ENCODE measurements at regions not wholly inside any gene's neighbourhood (a gene's known extent, or its start where the extent isn't known, plus 50 kb on each side); places are given as distances from the start of the nearest gene placed in this dataset.

DNA sequence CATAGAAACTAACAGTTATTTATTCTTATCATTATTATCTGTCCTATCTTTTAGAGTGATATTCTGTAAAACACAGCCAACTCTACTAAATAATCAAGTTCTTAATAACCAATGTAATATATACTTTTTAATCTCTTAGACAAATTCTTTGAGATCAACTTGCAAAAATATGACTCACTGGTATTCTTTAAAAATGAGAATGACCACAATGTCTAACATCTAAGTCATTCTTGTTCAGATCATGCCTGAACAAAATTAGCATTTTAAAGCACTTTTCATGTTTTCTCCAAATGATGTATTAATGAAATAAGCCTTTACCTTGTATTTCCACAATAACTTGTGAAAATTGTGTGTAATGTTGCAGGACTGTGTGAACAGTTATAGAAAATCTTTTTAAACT is 356.9 kb upstream of the RGMB start:
- DNase-seq (ENCODE audit: low spot score) (no peak), ATAC-seq (ENCODE audit: low FRiP score) (no peak)
- TF ChIP-seq, protein P1, sequence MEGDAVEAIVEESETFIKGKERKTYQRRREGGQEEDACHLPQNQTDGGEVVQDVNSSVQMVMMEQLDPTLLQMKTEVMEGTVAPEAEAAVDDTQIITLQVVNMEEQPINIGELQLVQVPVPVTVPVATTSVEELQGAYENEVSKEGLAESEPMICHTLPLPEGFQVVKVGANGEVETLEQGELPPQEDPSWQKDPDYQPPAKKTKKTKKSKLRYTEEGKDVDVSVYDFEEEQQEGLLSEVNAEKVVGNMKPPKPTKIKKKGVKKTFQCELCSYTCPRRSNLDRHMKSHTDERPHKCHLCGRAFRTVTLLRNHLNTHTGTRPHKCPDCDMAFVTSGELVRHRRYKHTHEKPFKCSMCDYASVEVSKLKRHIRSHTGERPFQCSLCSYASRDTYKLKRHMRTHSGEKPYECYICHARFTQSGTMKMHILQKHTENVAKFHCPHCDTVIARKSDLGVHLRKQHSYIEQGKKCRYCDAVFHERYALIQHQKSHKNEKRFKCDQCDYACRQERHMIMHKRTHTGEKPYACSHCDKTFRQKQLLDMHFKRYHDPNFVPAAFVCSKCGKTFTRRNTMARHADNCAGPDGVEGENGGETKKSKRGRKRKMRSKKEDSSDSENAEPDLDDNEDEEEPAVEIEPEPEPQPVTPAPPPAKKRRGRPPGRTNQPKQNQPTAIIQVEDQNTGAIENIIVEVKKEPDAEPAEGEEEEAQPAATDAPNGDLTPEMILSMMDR (IDR thresholded peaks at IDR 0.05), result no peak

DNA sequence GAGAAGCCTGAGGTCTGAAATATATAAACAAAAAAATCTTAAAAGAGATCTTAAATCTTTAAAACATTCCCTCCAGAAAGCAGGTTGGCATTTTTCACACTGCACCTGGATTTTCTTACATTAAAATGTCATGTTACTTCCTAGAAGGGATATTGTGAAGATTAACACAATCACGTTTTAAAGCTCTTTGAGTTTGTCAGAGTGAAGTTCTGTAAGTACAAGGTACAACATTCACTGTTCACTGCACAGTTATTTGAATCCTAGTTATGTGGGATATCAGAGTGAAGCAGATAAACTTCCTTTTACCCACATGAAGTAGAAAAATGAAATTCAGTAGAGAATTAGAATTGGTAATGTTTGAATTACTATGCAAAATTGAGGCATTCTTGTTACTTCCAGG is 353.6 kb upstream of the RGMB start:
- no peak for ATAC-seq (ENCODE audit: low FRiP score)
- DNase-seq (ENCODE audit: low spot score), result no peak
- TF ChIP-seq, protein P1 (IDR thresholded peaks at IDR 0.05), result no peak

DNA sequence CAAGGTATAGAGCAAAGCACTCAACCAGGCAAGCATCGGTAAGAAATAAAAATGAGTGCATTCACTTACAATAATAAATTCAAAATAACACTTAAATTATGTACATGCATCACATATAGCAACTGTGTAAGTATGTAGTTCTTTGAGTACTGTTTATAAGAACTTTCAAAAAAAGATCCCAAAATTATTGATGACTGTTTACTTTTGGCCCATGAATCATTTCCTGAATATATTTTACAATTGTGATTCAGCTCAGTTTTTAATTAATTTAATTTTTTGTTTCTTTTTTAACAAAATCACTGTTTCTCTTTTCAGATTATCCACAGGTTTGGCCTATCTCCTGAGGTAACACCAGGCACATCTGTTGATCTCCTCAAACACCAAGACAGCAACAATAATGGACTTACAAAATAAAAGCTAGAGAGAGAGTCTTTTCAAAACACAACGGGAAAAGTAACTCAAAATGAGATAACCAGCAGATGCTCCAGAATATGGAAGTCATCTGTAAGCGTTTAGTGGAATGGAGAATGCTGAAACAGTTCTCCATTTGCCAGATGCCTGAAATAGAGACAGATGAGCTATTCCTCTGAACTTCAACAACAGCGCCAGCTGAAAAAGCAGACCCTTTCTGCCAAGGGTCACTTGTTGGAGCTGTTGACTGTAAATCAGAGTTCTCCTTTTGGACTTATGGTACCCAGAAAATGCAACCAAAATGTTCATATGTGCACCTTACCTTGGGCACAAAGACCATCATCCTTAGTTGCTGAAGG is 348.6 kb upstream of the RGMB start:
- ATAC-seq (ENCODE audit: low FRiP score) (no peak), DNase-seq (ENCODE audit: low spot score) (no peak)
- TF ChIP-seq, protein P1 (IDR thresholded peaks at IDR 0.05), result no peak

DNA sequence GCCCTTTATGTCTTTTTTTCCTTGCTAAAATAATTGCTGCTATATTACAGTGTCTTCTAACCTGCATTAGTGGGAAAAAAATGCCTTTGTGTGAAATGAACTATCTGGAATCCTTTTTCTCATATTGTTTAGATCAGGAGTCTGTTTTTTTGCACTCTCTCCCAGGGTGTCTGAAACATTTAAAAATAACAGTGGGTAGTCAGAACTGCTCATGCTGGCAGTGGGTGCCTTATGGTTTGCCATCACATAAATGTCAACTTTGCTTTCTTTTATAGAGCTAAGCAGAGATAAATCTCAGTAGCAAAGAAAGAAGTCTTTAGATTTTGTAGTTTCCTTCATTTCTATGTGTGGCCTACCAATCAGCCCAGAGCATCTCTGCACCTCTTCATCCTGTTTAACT is 347.8 kb upstream of the RGMB start:
- TF ChIP-seq, protein P1 (IDR thresholded peaks at IDR 0.05), result no peak
- DNase-seq (ENCODE audit: low spot score) (no peak), ATAC-seq (ENCODE audit: low FRiP score) (no peak)

DNA sequence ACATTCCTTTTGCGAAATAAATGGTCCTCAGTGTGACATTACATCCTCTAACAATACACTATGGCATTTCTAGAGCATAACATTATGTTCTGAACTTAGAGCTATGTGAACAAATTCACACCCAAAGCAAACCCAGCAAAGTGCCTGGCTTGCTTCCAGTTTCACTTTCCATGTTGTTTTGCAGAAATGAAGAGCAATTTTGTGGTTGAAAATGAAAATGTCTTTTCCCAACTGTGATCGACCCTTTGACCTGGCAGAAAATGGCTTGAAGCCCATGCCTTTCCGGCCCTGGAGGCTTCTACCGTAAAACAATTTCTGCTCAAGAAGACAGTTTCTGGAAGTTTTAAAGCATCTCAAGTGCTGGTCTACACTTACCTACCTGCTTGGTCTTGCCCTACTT is 344.7 kb upstream of the RGMB start:
- ATAC-seq (ENCODE audit: low FRiP score) (no peak), DNase-seq (ENCODE audit: low spot score) (no peak)
- TF ChIP-seq, protein P1 (IDR thresholded peaks at IDR 0.05), result no peak

DNA sequence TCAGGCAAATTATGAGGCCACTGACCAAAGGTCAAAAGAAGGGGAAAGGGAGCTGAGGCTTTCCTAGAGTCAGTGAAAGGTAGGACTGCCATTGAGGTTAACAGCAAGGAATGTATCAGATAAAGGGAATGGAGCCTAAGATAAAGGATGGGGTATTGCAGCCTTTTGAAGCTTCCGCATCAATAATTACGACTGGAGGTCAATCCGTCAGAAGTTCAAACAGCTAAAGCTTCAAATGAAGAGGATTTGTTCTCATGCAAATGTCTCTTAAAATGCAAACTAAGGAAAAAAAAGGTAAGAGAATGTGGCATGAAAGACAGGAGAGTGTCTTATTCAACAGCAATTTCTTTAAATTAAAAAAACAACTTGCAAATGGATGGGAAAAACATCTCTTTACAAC is 341.1 kb upstream of the RGMB start:
- DNase-seq (ENCODE audit: low spot score), result no peak
- no peak for ATAC-seq (ENCODE audit: low FRiP score)
- TF ChIP-seq, protein P1 (IDR thresholded peaks at IDR 0.05), result no peak

DNA sequence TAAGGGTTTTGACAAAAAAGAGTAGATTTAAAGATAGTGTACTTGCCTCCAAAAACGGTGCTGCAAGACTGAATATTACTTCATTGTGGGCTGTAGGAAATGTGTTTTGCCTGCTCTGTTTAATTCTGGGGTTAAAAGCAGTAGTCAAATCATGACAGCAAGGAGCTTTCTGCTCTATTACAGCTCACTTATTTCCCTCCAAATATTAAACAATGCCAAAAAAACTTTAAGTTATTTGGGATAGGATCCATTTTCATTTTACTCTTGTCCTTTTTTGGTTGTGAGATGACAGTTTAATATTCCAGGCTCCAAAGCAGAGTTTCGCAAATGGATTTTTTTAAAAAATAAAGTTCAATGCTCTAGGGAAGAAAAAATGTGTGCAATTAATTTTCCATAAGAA is 340.4 kb upstream of the RGMB start:
- TF ChIP-seq, protein P1 (IDR thresholded peaks at IDR 0.05), result no peak
- ATAC-seq (ENCODE audit: low FRiP score), result no peak

More for the DNA sequence above, 340.4 kb upstream of the RGMB start:
- DNase-seq (ENCODE audit: low spot score), result no peak
